C4-2B (cell line): ENCODE measurements at regions not wholly inside any gene's neighbourhood (a gene's known extent, or its start where the extent isn't known, plus 50 kb on each side); places are given as distances from the start of the nearest gene placed in this dataset.
"Not testable (repeated sequence)": the region's sequence is repeated elsewhere in the genome, so short reads cannot be mapped to it uniquely, and the experiment has no call there.

ENCODE experiments used
- H3K27ac ChIP-seq: fragments of 450-650 bp; 2 replicates; pipeline ENCODE4 v1.5.1; 2017
- CTCF ChIP-seq: fragments of 450-650 bp; conservative IDR thresholded peaks from 2 replicates; pipeline ENCODE4 v1.5.1; 2017; ENCODE audit warnings: mild to moderate bottlenecking
- ZFX ChIP-seq: fragments of 450-650 bp; IDR thresholded peaks from 2 replicates; pipeline ENCODE4 v1.6.1; 2017

- H3K27ac ChIP-seq: no peak overlapping the region
- no peak for TF ChIP-seq ZFX
- no peak for TF ChIP-seq CTCF
Measured at GRCh38 chr18:70559446-70559845, 270.6 kb downstream of the SOCS6 start.

DNA sequence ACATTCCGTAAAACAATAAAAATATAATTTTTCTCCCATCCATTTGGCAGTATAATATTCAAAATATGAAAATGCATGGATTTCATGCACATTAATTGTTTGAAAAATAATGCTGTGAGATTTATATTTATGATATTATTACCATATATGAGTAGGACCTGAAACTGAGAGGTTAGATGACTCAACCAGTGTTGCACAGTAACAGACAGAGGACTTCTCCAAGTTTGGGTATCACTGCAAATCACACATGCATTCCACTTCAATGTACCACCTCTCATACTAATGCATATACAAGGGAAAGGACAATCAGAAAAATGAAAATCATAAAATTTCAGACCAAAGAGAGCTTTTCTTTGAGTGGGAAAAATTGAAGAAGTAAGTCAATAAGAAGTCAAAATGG is 269.5 kb downstream of the SOCS6 start:
- TF ChIP-seq CTCF: no peak
- TF ChIP-seq ZFX: no peak
- no peak overlapping the region for H3K27ac ChIP-seq

DNA sequence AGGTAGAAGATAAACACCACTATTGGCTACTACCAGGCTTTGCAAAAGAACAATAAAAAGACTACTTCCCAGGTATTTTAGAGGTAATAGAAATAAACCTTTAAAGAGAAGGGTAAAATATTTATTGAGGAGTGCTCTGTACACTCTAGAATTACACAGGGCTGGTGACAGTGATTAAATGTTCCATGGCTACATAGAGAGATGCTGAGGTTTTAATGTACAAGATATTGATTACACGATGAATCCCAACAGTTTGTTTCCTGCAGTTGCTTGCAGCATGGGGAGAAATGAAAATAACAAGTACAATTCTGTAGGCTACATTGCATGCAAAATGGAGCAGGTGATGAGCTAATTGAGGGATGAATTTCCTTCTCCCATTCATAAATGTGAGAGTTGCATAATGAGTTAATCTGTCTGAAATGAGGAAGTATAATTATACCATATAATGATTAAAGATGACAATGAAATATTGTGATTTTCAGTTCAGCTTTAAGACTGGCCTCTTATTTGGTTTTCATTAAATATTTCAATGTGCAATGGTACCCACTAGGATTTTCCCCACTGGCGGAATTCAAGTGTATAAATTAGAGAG is 266.1 kb downstream of the SOCS6 start:
- TF ChIP-seq ZFX: no peak
- no peak for TF ChIP-seq CTCF
- H3K27ac ChIP-seq: no peak overlapping the region

- H3K27ac ChIP-seq: no peak overlapping the region
- TF ChIP-seq CTCF: no peak
- no peak for TF ChIP-seq ZFX
Measured at GRCh38 chr18:70553936-70554260, 265.1 kb downstream of the SOCS6 start.

- no peak overlapping the region for H3K27ac ChIP-seq
- TF ChIP-seq ZFX (no peak), CTCF (no peak)
Measured at GRCh38 chr18:70553245-70553935, 264.5 kb downstream of the SOCS6 start.

GRCh38 chr18:70536370-70537062 is 247.7 kb downstream of the SOCS6 start:
- no peak overlapping the region for H3K27ac ChIP-seq
- TF ChIP-seq CTCF: no peak
- no peak for TF ChIP-seq ZFX

DNA sequence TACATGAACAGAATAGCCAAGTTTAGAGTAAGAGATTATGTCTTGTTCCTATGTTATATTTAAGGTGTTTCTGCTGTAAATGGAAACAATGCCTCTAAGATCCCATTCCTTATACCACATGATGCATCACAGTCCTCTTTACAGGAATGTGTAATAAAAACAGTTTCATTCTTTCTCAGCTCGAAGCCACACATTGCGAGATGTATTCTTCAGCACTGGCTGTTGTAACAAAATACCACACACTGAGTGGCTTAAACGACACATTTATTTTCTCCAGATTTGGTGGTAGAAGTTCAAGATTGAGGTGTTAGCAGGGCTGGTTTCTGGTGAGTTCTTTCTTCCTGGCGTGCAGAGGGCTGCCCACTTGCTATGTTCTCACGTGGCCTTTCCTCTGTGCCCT is 246.2 kb downstream of the SOCS6 start:
- H3K27ac ChIP-seq: no peak overlapping the region
- TF ChIP-seq ZFX (no peak), CTCF (no peak)

GRCh38 chr18:70525322-70525721 is 236.5 kb downstream of the SOCS6 start:
- not testable (repeated sequence) for H3K27ac ChIP-seq
